ENCODE measurements at regions not wholly inside any gene's neighbourhood (a gene's known extent, or its start where the extent isn't known, plus 50 kb on each side); places are given as distances from the start of the nearest gene placed in this dataset.
"Not testable (repeated sequence)": the region's sequence is repeated elsewhere in the genome, so short reads cannot be mapped to it uniquely, and the experiment has no call there.

GRCh38 chr2:8609357-8609811, 72.5 kb upstream of the ID2 start (continued):
- TF ChIP-seq ZBTB9 (CRISPR knock-in tag; IDR thresholded peaks at IDR 0.05) (no peak), BHLHE40 (IDR thresholded peaks at IDR 0.05; ENCODE audit: low read length) (peak; percentile 30; the same call in 1 of the 2 replicates), RCOR1 (IDR thresholded peaks at IDR 0.05; ENCODE audit: borderline replicate concordance in 1 of 2, low read depth in 2 of 2, low read length in 2 of 2) (no peak), ZSCAN32 (CRISPR knock-in tag; IDR thresholded peaks at IDR 0.05) (no peak), NUFIP1 (IDR thresholded peaks at IDR 0.05; ENCODE audit: partially characterized antibody) (no peak), KDM4B (IDR thresholded peaks at IDR 0.05; ENCODE audit: borderline replicate concordance in 2 of 2, low read depth in 1 of 2) (no peak), EP300 (IDR thresholded peaks at IDR 0.05; ENCODE audit: low read length) (no peak), CREB1 (IDR thresholded peaks at IDR 0.05) (no peak), CREB1 (CRISPR knock-in tag; IDR thresholded peaks at IDR 0.05) (no peak)

GRCh38 chr2:8610775-8611174, 71.1 kb upstream of the ID2 start:
- H4K20me1 ChIP-seq (replicated peaks; ENCODE audit: control insufficient read depth, insufficient read depth, low read length); H3K36me3 ChIP-seq (ENCODE audit: control insufficient read depth, insufficient read depth, low read length); H3K4me2 ChIP-seq (ENCODE audit: insufficient read depth, low read length); ATAC-seq; H2AFZ ChIP-seq (ENCODE audit: low read depth, low read length); BruUV-seq (replicated peaks); intact Hi-C loops (cut with micrococcal nuclease); H3K9ac ChIP-seq (ENCODE audit: insufficient read depth in 1 of 2, low read depth in 2 of 2, low read length in 2 of 2); H3K27ac ChIP-seq (ENCODE audit: extremely low read depth, low read depth, low read length); H3K9me1 ChIP-seq (ENCODE audit: control insufficient read depth, insufficient read depth, low read length); H3K9me3 ChIP-seq (replicated peaks; ENCODE audit: control insufficient read depth, insufficient read depth, low read depth, low read length); CTCF ChIA-PET (ENCODE audit: low intra/inter-chr PET ratio); H3K79me2 ChIP-seq (ENCODE audit: control insufficient read depth, insufficient read depth, low read length); DNase-seq (ENCODE audit: extremely low read depth in 1 of 4, low spot score in 3 of 4); FAIRE-seq; in situ Hi-C loops (cut with MboI); H3K4me3 ChIP-seq: not testable (repeated sequence)
- H3K4me1 ChIP-seq (replicated peaks in 1 of 2; ENCODE audit: control insufficient read depth in 2 of 2, insufficient read depth in 2 of 2, low read length in 2 of 2), result peaks cover 9 to 11% of the 10 kb centered on the region in 2 experiments
- POLR2A ChIA-PET, result interaction anchor here (0.6 kb wide), 1 partner anchor 1274 kb away, joined by 3 read pairs; no protein-coding TSS in a partner anchor
- 21% methylated on average over 3 of the region's 3 CpGs for WGBS (ENCODE audit: insufficient coverage, low coverage, missing lambda C conversion rate)
- H3K27me3 ChIP-seq (ENCODE audit: control insufficient read depth in 2 of 2, insufficient read depth in 2 of 2, low read length in 2 of 2), result peaks cover 4 to 52% of the 10 kb centered on the region in 2 experiments; a peak in 3 of 5 replicates
- TF ChIP-seq ZNF431 (CRISPR knock-in tag; IDR thresholded peaks at IDR 0.05), result 0 out of 2 replicates have a peak, but pooled peaks have one; percentile 30

Measured in K562 (cell line).